Epithelial cell of proximal tubule (primary cell): ENCODE measurements at regions not wholly inside any gene's neighbourhood (a gene's known extent, or its start where the extent isn't known, plus 50 kb on each side); places are given as distances from the start of the nearest gene placed in this dataset.
"Not testable (repeated sequence)": the region's sequence is repeated elsewhere in the genome, so short reads cannot be mapped to it uniquely, and the experiment has no call there.

Source experiments
- DNase-seq: peaks from one replicate; pipeline ENCODE4 v3.0.0-alpha.2; 2011; ENCODE audit warnings: low read depth
- H3K4me3 ChIP-seq: 2 replicates; pipeline ENCODE4 v1.5.1; 2011; ENCODE audit warnings: low read depth, mild to moderate bottlenecking, low read length
- TF ChIP-seq, protein P1 (sequence below): conservative IDR thresholded peaks from 2 replicates; pipeline ENCODE4 v1.5.1; 2012; ENCODE audit warnings: low read depth, mild to moderate bottlenecking, low read length

GRCh38 chr3:78497021-78497420 is 1270.8 kb downstream of the ROBO1 start:
- no peak overlapping the region for H3K4me3 ChIP-seq
- TF ChIP-seq, protein P1, sequence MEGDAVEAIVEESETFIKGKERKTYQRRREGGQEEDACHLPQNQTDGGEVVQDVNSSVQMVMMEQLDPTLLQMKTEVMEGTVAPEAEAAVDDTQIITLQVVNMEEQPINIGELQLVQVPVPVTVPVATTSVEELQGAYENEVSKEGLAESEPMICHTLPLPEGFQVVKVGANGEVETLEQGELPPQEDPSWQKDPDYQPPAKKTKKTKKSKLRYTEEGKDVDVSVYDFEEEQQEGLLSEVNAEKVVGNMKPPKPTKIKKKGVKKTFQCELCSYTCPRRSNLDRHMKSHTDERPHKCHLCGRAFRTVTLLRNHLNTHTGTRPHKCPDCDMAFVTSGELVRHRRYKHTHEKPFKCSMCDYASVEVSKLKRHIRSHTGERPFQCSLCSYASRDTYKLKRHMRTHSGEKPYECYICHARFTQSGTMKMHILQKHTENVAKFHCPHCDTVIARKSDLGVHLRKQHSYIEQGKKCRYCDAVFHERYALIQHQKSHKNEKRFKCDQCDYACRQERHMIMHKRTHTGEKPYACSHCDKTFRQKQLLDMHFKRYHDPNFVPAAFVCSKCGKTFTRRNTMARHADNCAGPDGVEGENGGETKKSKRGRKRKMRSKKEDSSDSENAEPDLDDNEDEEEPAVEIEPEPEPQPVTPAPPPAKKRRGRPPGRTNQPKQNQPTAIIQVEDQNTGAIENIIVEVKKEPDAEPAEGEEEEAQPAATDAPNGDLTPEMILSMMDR: no peak
- no peak for DNase-seq

- TF ChIP-seq, protein P1: peak; percentile 23
- H3K4me3 ChIP-seq: no peak overlapping the region
- DNase-seq: no peak
These were observed 1270.0 kb downstream of the ROBO1 start for GRCh38 chr3:78497767-78498166.

DNA sequence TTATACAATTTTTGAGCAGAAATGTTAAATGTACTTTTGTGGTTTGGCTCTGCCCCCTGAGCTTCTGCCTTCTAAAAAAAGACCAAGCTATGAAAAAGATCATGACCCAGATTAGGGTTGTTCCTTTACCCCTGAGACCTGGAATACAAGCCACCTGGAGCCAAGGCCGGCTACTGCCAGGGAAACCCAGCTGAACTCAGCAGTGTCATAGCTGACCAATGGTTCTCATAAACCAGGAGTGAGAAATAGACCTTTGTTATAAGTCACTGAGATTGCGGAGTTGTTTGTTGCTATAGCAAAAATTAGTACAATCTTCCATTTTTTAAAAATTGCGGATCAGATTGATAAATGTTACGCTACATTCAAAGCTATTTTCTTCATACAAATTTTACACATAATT is 1261.7 kb downstream of the ROBO1 start:
- no peak overlapping the region for H3K4me3 ChIP-seq
- TF ChIP-seq, protein P1: no peak
- no peak for DNase-seq

GRCh38 chr3:78506581-78507195 is 1261.1 kb downstream of the ROBO1 start:
- H3K4me3 ChIP-seq: no peak overlapping the region
- TF ChIP-seq, protein P1: no peak
- no peak for DNase-seq

DNA sequence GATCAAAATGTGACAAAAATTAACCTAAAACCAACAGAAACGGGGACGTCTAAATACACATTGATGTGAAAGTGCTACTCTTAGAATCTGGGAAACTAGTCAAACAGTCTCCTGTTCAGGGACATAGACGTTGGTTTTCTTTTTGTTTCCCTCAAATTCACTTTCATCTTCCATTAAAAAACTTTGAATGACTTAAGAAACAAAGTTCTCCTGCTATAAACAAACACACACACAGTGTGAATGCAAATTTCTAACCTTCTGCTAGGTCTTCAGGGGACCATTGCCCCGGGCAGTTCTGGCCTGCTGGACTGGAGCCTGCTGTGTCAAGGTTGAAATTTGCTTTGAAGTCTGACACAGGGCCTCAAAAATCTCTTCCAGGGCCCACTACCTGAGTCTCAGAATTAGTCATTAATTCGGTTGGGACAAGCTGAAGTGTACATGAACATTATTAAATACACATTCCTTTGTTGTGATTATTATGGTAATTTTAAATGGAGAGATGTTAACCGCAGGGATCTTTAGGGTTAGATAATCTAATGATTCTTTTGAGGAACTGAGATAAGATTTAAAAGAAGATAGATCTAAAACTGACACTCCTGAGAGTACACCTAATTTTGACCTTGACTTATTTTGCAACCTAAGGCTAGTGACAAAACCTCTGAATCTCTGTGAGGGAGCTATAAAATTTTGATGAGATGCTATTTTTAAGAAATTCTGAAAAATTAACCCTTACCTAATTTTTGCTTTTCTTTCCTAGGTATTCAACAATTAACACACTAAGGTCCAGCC is 1260.4 kb downstream of the ROBO1 start:
- DNase-seq: no peak
- H3K4me3 ChIP-seq: no peak overlapping the region
- TF ChIP-seq, protein P1: no peak

GRCh38 chr3:78511840-78512239 is 1256.0 kb downstream of the ROBO1 start:
- no peak for DNase-seq
- TF ChIP-seq, protein P1: no peak
- H3K4me3 ChIP-seq: no peak overlapping the region

DNA sequence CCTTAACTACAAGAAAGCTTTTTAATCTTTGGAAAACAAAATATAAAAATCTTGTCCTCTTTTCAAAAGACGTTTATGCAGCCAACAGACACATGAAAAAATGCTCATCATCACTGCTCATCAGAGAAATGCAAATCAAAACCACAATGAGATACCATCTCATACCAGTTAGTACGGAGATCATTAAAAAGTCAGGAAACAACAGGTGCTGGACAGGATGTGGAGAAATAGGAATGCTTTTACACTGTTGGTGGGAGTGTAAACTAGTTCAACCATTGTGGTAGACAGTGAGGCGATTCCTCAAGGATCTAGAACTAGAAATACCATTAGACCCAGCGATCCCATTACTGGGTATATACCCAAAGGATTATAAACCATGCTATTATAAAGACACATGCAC is 1255.0 kb downstream of the ROBO1 start:
- DNase-seq: not testable (repeated sequence)

More for the DNA sequence above, 1255.0 kb downstream of the ROBO1 start:
- not testable (repeated sequence) for H3K4me3 ChIP-seq
